GM23338 (cell line): ENCODE measurements at regions not wholly inside any gene's neighbourhood (a gene's known extent, or its start where the extent isn't known, plus 50 kb on each side); places are given as distances from the start of the nearest gene placed in this dataset.

Experiments
- ATAC-seq: fragments of 200-7000 bp; cut with Tn5 transposase; 3 replicates; pipeline ENCODE4 v1.9.1; 2020
- DNase-seq: peaks from one replicate; pipeline ENCODE4 v3.0.0-alpha.2; 2015; ENCODE audit warnings: low spot score
- H2AFZ ChIP-seq: fragments of 200-600 bp; sonication (generic); 2 replicates; pipeline ENCODE4 v1.8.0; 2016; ENCODE audit warnings: antibody characterized with exemption, mild to moderate bottlenecking, moderate library complexity
- H3F3A ChIP-seq: fragments of 200-600 bp; sonication (generic); replicated peaks from 2 replicates; pipeline ENCODE4 v1.8.0; 2017; ENCODE audit warnings: antibody characterized with exemption, mixed run types, low read depth
- H3K27ac ChIP-seq: fragments of 200-600 bp; sonication (generic); 2 replicates; pipeline ENCODE4 v1.6.1; 2016; ENCODE audit warnings: low read depth
- H3K27me3 ChIP-seq: fragments of 200-600 bp; sonication (generic); 2 replicates; pipeline ENCODE4 v1.8.0; 2016; ENCODE audit warnings: mild to moderate bottlenecking, mixed run types, moderate library complexity; ENCODE audit not compliant: insufficient read depth
- H3K36me3 ChIP-seq: fragments of 200-600 bp; sonication (generic); 2 replicates; pipeline ENCODE4 v1.8.0; 2016; ENCODE audit warnings: mild to moderate bottlenecking; ENCODE audit not compliant: insufficient read depth
- H3K4me1 ChIP-seq: fragments of 200-600 bp; sonication (generic); 2 replicates; pipeline ENCODE4 v1.8.0; 2016; ENCODE audit warnings: mild to moderate bottlenecking, moderate library complexity; ENCODE audit not compliant: insufficient read depth
- H3K4me2 ChIP-seq: fragments of 200-600 bp; sonication (generic); 2 replicates; pipeline ENCODE4 v1.7.1; 2017; ENCODE audit warnings: mixed run types
- H3K4me3 ChIP-seq: fragments of 200-600 bp; sonication (generic); 2 replicates; pipeline ENCODE4 v1.6.1; 2016; ENCODE audit warnings: mixed run types
- H3K79me2 ChIP-seq: fragments of 200-600 bp; sonication (generic); replicated peaks from 2 replicates; pipeline ENCODE4 v1.8.0; 2017; ENCODE audit warnings: mild to moderate bottlenecking; ENCODE audit not compliant: insufficient read depth
- H3K9me2 ChIP-seq: fragments of 200-600 bp; sonication (generic); 2 replicates; pipeline ENCODE4 v1.8.0; 2017; ENCODE audit not compliant: insufficient read depth
- H4K20me1 ChIP-seq: fragments of 200-600 bp; sonication (generic); replicated peaks from 2 replicates; pipeline ENCODE4 v1.8.0; 2017; ENCODE audit warnings: mild to moderate bottlenecking; ENCODE audit not compliant: insufficient read depth
- H3K27ac Mint-ChIP-seq: 2 replicates; pipeline ENCODE4 v1.8.0; 2020; ENCODE audit warnings: inconsistent platforms, mild to moderate bottlenecking, moderate library complexity, mixed read lengths
- H3K27me3 Mint-ChIP-seq: 3 replicates; pipeline ENCODE4 v1.8.0; 2022; ENCODE audit warnings: low read depth, mild to moderate bottlenecking, moderate library complexity, mixed read lengths, inconsistent platforms; ENCODE audit not compliant: insufficient read depth, poor library complexity
- H3K36me3 Mint-ChIP-seq: 3 replicates; pipeline ENCODE4 v1.8.0; 2021; ENCODE audit warnings: low read depth, mild to moderate bottlenecking, inconsistent platforms, moderate library complexity, mixed read lengths
- H3K4me1 Mint-ChIP-seq: 3 replicates; pipeline ENCODE4 v1.8.0; 2020; ENCODE audit warnings: mild to moderate bottlenecking, inconsistent platforms, mixed read lengths
- H3K4me3 Mint-ChIP-seq: 3 replicates; pipeline ENCODE4 v1.8.0; 2021; ENCODE audit warnings: moderate library complexity, mild to moderate bottlenecking, inconsistent platforms, mixed read lengths
- H3K9me3 Mint-ChIP-seq: 3 replicates; pipeline ENCODE4 v1.8.0; 2020; ENCODE audit warnings: moderate library complexity, mild to moderate bottlenecking, inconsistent platforms, mixed read lengths
- EZH2 ChIP-seq: fragments of 200-600 bp; sonication (generic); IDR thresholded peaks from one replicate; pipeline ENCODE4 v1.8.0; 2017; ENCODE audit warnings: antibody characterized with exemption, mild to moderate bottlenecking, low read depth; ENCODE audit not compliant: unreplicated experiment
- EZH2phosphoT487 ChIP-seq: fragments of 200-600 bp; sonication (generic); IDR thresholded peaks from one replicate; pipeline ENCODE4 v1.8.1; 2018; ENCODE audit warnings: antibody characterized with exemption; ENCODE audit not compliant: unreplicated experiment
- POLR2AphosphoS5 ChIP-seq: IDR thresholded peaks from 2 replicates; pipeline ENCODE4 v1.6.1; 2016; ENCODE audit warnings: antibody characterized with exemption, low read depth
- STAT1 ChIP-seq: IDR thresholded peaks from one replicate; pipeline ENCODE4 v1.6.1; 2016; ENCODE audit warnings: antibody characterized with exemption; ENCODE audit not compliant: unreplicated experiment
- ZNF462 ChIP-seq: fragments of 250-450 bp; sonication (Bioruptor Pico); IDR thresholded peaks from 2 replicates; pipeline ENCODE4 v1.5.0; 2020; ENCODE audit warnings: mild to moderate bottlenecking, moderate library complexity
- TF ChIP-seq, protein P1 (sequence below), 2 experiments: fragments of 200-600 bp in 1 of 2; sonication (generic) in 1 of 2; conservative IDR thresholded peaks; 2 replicates each; pipeline versions ENCODE4 v1.5.1 to v1.6.1; 2016 to 2017; ENCODE audit warnings: antibody characterized with exemption in 2 of 2, low read depth in 2 of 2, mild to moderate bottlenecking in 2 of 2, moderate library complexity in 1 of 2

- TF ChIP-seq ZNF462: no peak
- no peak for TF ChIP-seq EZH2phosphoT487
- TF ChIP-seq EZH2: no peak
- no peak for TF ChIP-seq STAT1
- no peak for TF ChIP-seq POLR2AphosphoS5
Measured at GRCh38 chr4:181225616-181226261, 1017.5 kb upstream of the TENM3 start (continued).

GRCh38 chr4:181234951-181235680, 1008.1 kb upstream of the TENM3 start:
- H2AFZ ChIP-seq: 0 out of 2 replicates have a peak overlapping the region, but pooled peaks have one; percentile 30
- no peaks in the 10 kb centered on the region for H3K27me3 Mint-ChIP-seq
- no peaks in the 10 kb centered on the region for H3K36me3 Mint-ChIP-seq
- no peak overlapping the region for H3K27ac ChIP-seq
- no peak overlapping the region for H3K4me3 Mint-ChIP-seq
- no peaks in the 10 kb centered on the region for H3K9me2 ChIP-seq
- H3K27ac Mint-ChIP-seq: no peak overlapping the region
- no peaks in the 10 kb centered on the region for H4K20me1 ChIP-seq
- no peaks in the 10 kb centered on the region for H3K36me3 ChIP-seq
- ATAC-seq (no peak), DNase-seq (no peak)
- no peaks in the 10 kb centered on the region for H3F3A ChIP-seq
- no peak overlapping the region for H3K4me3 ChIP-seq
- TF ChIP-seq, protein P1, sequence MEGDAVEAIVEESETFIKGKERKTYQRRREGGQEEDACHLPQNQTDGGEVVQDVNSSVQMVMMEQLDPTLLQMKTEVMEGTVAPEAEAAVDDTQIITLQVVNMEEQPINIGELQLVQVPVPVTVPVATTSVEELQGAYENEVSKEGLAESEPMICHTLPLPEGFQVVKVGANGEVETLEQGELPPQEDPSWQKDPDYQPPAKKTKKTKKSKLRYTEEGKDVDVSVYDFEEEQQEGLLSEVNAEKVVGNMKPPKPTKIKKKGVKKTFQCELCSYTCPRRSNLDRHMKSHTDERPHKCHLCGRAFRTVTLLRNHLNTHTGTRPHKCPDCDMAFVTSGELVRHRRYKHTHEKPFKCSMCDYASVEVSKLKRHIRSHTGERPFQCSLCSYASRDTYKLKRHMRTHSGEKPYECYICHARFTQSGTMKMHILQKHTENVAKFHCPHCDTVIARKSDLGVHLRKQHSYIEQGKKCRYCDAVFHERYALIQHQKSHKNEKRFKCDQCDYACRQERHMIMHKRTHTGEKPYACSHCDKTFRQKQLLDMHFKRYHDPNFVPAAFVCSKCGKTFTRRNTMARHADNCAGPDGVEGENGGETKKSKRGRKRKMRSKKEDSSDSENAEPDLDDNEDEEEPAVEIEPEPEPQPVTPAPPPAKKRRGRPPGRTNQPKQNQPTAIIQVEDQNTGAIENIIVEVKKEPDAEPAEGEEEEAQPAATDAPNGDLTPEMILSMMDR (conservative IDR thresholded peaks at IDR 0.05; ENCODE audit: low read depth in 2 of 2): no peak
- no peak for TF ChIP-seq POLR2AphosphoS5
- H3K4me2 ChIP-seq: no peak overlapping the region
- H3K9me3 Mint-ChIP-seq: no peaks in the 10 kb centered on the region
- no peaks in the 10 kb centered on the region for H3K79me2 ChIP-seq
- H3K4me1 ChIP-seq: peaks cover 7% of the 10 kb centered on the region
- no peaks in the 10 kb centered on the region for H3K27me3 ChIP-seq
- peaks cover 16% of the 10 kb centered on the region for H3K4me1 Mint-ChIP-seq
